Suprapubic skin (tissue), 3 donors: ENCODE measurements at regions not wholly inside any gene's neighbourhood (a gene's known extent, or its start where the extent isn't known, plus 50 kb on each side); places are given as distances from the start of the nearest gene placed in this dataset.

Experiments used
- CTCF ChIP-seq, 2 donors: fragments of 200-600 bp in 1 of 2; fragments of 450-650 bp in 1 of 2; sonication (generic) in 1 of 2; IDR thresholded peaks; one replicate each; pipeline ENCODE4 v1.5.1; 2016 to 2019; ENCODE audit warnings: antibody characterized with exemption in 2 of 2, mild to moderate bottlenecking in 1 of 2, moderate library complexity in 1 of 2
- POLR2A ChIP-seq, 2 donors: fragments of 450-650 bp; IDR thresholded peaks; one replicate each; pipeline ENCODE4 v1.6.1; 2017; ENCODE audit warnings: antibody characterized with exemption in 2 of 2, mild to moderate bottlenecking in 2 of 2, moderate library complexity in 2 of 2

- TF ChIP-seq CTCF (IDR thresholded peaks at IDR 0.05) (no peak), POLR2A (IDR thresholded peaks at IDR 0.05) (no peak)
These were observed 274.7 kb downstream of the NXPE2 start for GRCh38 chr11:114953039-114953438.
